GM23248 (cell line): ENCODE measurements at regions not wholly inside any gene's neighbourhood (a gene's known extent, or its start where the extent isn't known, plus 50 kb on each side); places are given as distances from the start of the nearest gene placed in this dataset.

Experiments used
- DNase-seq: peaks from one replicate; pipeline ENCODE4 v3.0.0-alpha.2; 2015
- H2AFZ ChIP-seq: fragments of 200-600 bp; sonication (generic); 2 replicates; pipeline ENCODE4 v1.6.1; 2016; ENCODE audit warnings: antibody characterized with exemption
- H3F3A ChIP-seq: fragments of 200-600 bp; sonication (generic); 2 replicates; pipeline ENCODE4 v1.6.1; 2016; ENCODE audit warnings: mild to moderate bottlenecking, antibody characterized with exemption, mixed run types; ENCODE audit not compliant: insufficient read depth
- H3K27ac ChIP-seq: fragments of 200-600 bp; sonication (generic); 2 replicates; pipeline ENCODE4 v1.5.1; 2016; ENCODE audit warnings: mild to moderate bottlenecking
- H3K27me3 ChIP-seq: fragments of 200-600 bp; sonication (generic); replicated peaks from 2 replicates; pipeline ENCODE4 v1.6.1; 2016; ENCODE audit warnings: mild to moderate bottlenecking; ENCODE audit not compliant: insufficient read depth
- H3K36me3 ChIP-seq: fragments of 200-600 bp; sonication (generic); 2 replicates; pipeline ENCODE4 v1.6.1; 2016; ENCODE audit warnings: low read depth, mild to moderate bottlenecking
- H3K4me1 ChIP-seq: fragments of 200-600 bp; sonication (generic); 2 replicates; pipeline ENCODE4 v1.6.1; 2016; ENCODE audit warnings: mild to moderate bottlenecking; ENCODE audit not compliant: insufficient read depth
- H3K4me2 ChIP-seq: fragments of 200-600 bp; sonication (generic); one replicate; pipeline ENCODE4 v1.6.1; 2016; ENCODE audit warnings: mild to moderate bottlenecking; ENCODE audit not compliant: unreplicated experiment
- H3K4me3 ChIP-seq: fragments of 200-600 bp; sonication (generic); 2 replicates; pipeline ENCODE4 v1.5.1; 2016; ENCODE audit warnings: mild to moderate bottlenecking
- H3K79me2 ChIP-seq: fragments of 200-600 bp; sonication (generic); 2 replicates; pipeline ENCODE4 v1.6.1; 2016; ENCODE audit warnings: mild to moderate bottlenecking; ENCODE audit not compliant: insufficient read depth
- H3K9ac ChIP-seq: fragments of 200-600 bp; sonication (generic); 2 replicates; pipeline ENCODE4 v1.6.1; 2016; ENCODE audit warnings: mild to moderate bottlenecking
- H3K9me2 ChIP-seq: fragments of 200-600 bp; sonication (generic); 2 replicates; pipeline ENCODE4 v1.6.1; 2016; ENCODE audit warnings: mixed run types, mild to moderate bottlenecking, moderate library complexity; ENCODE audit not compliant: insufficient read depth
- H3K9me3 ChIP-seq: fragments of 200-600 bp; sonication (generic); one replicate; pipeline ENCODE4 v1.6.1; 2017; ENCODE audit warnings: low read depth
- H4K20me1 ChIP-seq: fragments of 200-600 bp; sonication (generic); 2 replicates; pipeline ENCODE4 v1.6.0; 2016; ENCODE audit not compliant: insufficient read depth
- EZH2 ChIP-seq: fragments of 200-600 bp; sonication (generic); IDR thresholded peaks from 2 replicates; pipeline ENCODE4 v1.6.1; 2018; ENCODE audit warnings: antibody characterized with exemption, mild to moderate bottlenecking; ENCODE audit not compliant: insufficient read depth, poor library complexity, severe bottlenecking
- EZH2phosphoT487 ChIP-seq: fragments of 200-600 bp; sonication (generic); IDR thresholded peaks from 2 replicates; pipeline ENCODE4 v1.6.1; 2018; ENCODE audit warnings: antibody characterized with exemption, moderate library complexity, mild to moderate bottlenecking, low read depth; ENCODE audit not compliant: insufficient read depth
- WGBS, 2 experiments: methylation state at CpG; one replicate each; pipeline ENCODE4 v1.1.6; 2015 to 2017; ENCODE audit warnings: low lambda C conversion rate in 2 of 2, low coverage in 1 of 2; ENCODE audit errors: missing lambda C conversion rate in 2 of 2; 5-methylcytosine and 5-hydroxymethylcytosine counted together
- in situ Hi-C: fragments of 300-500 bp; cut with MboI; formaldehyde crosslinking; loops from 2 replicates; pipeline ENCODE4 v1.15.0; 2020

DNA sequence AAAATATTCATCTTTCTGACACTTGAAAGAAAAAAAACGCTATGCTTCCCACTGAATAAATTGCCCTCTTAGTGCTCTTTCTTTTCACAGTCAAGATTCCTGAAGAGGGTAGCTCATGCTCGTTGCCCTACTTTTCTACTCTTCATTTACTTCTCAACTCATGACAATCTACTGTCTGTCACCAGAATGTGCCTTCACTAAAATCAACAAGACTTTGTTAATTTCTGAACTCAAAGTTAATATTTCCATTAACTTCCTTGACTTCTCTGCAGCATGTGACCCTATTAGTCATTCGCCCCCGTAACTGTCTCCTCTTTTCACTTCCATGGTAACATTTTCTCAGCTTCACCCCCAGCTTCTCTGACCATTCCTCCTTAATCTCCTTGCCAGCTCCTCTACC lies 98.9 kb upstream of the MAPRE2 start:
- Histone ChIP-seq H3K27ac (no peak overlapping the region), H3K27me3 (0 out of 2 replicates have a peak, but pooled peaks cover 8% of the 10 kb centered on the region), H2AFZ (no peak overlapping the region), H4K20me1 (no peaks in the 10 kb centered on the region), H3K9me3 (no peaks in the 10 kb centered on the region), H3K4me1 (no peaks in the 10 kb centered on the region), H3K9me2 (no peaks in the 10 kb centered on the region), H3K4me2 (no peak overlapping the region), H3F3A (no peaks in the 10 kb centered on the region), H3K4me3 (no peak overlapping the region), H3K9ac (no peak overlapping the region), H3K36me3 (no peaks in the 10 kb centered on the region), H3K79me2 (no peaks in the 10 kb centered on the region)
- 50 to 52% methylated on average over 4 of the region's 4 CpGs for WGBS, 2 experiments
- DNase-seq = peak; percentile 6
- TF ChIP-seq EZH2 (no peak), EZH2phosphoT487 (no peak)
- in situ Hi-C loops = no loop called here

DNA sequence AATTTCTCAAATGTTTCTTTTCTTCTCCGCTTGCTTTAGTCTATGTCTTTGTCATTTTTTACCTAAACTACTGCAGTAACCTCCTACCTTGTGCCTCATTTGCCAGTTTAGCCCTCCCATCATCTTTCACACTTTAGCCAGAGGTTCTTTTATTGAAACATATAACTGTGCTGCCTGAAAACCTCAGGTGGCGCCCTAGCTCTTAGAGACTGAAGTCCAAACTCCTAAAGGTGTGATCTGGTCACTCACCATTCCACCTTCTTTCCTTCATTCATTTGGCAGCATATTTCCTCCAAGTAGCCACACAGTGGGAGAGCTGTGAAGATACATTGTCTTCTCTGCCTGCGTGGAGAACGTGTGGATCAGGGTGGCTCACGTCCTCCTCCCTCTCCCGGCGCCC lies 98.2 kb upstream of the MAPRE2 start:
- H3K4me1 ChIP-seq = no peaks in the 10 kb centered on the region
- no peaks in the 10 kb centered on the region for H3K36me3 ChIP-seq
- no peak overlapping the region for H3K9ac ChIP-seq
- no peak overlapping the region for H3K4me2 ChIP-seq
- H3K9me2 ChIP-seq = no peaks in the 10 kb centered on the region
- 78 to 87% methylated on average over 7 of the region's 7 CpGs for WGBS, 2 experiments
- in situ Hi-C loops = no loop called here
- H4K20me1 ChIP-seq = no peaks in the 10 kb centered on the region
- no peak overlapping the region for H3K4me3 ChIP-seq
- no peaks in the 10 kb centered on the region for H3K9me3 ChIP-seq
- no peaks in the 10 kb centered on the region for H3F3A ChIP-seq
- H3K27ac ChIP-seq = no peak overlapping the region
- DNase-seq = no peak
- H2AFZ ChIP-seq = no peak overlapping the region
- no peaks in the 10 kb centered on the region for H3K79me2 ChIP-seq
- H3K27me3 ChIP-seq = 0 out of 2 replicates have a peak, but pooled peaks cover 8% of the 10 kb centered on the region
- no peak for TF ChIP-seq EZH2phosphoT487
- no peak for TF ChIP-seq EZH2

DNA sequence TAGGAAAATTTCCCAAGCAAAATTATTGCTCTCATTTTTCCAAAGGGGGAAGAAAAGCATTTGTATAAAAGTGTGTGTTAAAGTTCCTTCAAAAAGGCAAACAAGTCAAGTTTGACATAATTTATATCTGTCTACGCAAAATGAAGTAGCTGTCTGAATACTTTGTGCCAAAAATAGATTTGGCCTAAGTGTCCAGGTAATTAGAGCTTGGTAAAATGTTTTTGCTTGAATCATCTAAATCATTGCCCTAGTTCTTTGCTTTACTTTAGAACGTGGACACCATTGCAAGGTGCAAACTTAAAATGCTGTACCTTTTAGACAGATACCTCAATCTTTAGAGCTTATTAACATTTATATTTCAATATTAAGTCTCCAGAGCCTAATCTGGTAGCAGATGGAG lies 97.6 kb upstream of the MAPRE2 start:
- Histone ChIP-seq H3K27me3 (0 out of 2 replicates have a peak, but pooled peaks cover 8% of the 10 kb centered on the region), H3K4me2 (no peak overlapping the region), H3K36me3 (no peaks in the 10 kb centered on the region), H3K9ac (no peak overlapping the region), H3K79me2 (no peaks in the 10 kb centered on the region), H3K4me1 (no peaks in the 10 kb centered on the region), H3K27ac (no peak overlapping the region), H4K20me1 (no peaks in the 10 kb centered on the region), H3K4me3 (no peak overlapping the region), H3K9me3 (no peaks in the 10 kb centered on the region), H2AFZ (no peak overlapping the region), H3F3A (no peaks in the 10 kb centered on the region), H3K9me2 (no peaks in the 10 kb centered on the region)
- in situ Hi-C loops = no loop called here
- 55 to 68% methylated on average over 2 of the region's 2 CpGs for WGBS, 2 experiments
- no peak for TF ChIP-seq EZH2phosphoT487
- no peak for TF ChIP-seq EZH2
- no peak for DNase-seq

DNA sequence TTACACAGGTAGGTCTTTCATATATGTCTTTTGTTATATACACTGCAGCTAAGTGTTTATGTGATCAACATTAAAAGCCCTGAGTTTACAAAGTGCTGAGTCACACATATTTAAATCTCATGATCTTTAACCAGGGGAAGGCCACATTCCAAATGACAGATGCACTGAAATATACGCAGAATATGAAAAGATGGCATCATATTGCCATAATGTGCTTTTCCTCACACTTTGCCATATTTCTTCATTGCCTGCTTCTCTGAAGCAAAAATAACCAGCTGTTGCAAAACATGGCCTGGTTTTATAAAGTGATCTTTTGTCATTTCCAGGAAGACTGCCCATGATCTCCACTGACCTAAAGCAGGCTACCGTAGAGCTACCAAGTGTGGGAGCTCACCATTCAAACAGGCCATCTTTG lies 93.5 kb upstream of the MAPRE2 start:
- 0 out of 2 replicates have a peak, but pooled peaks cover 6% of the 10 kb centered on the region for H3K27me3 ChIP-seq
- no peak for TF ChIP-seq EZH2phosphoT487
- no peak for TF ChIP-seq EZH2
- no peaks in the 10 kb centered on the region for H3K79me2 ChIP-seq
- H3F3A ChIP-seq = no peaks in the 10 kb centered on the region
- DNase-seq = peak; percentile 28
- no peak overlapping the region for H3K27ac ChIP-seq
- H3K9ac ChIP-seq = no peak overlapping the region
- H3K4me3 ChIP-seq = no peak overlapping the region
- 0 out of 2 replicates have a peak overlapping the region, but pooled peaks have one; percentile 23 for H2AFZ ChIP-seq
- no peak overlapping the region for H3K4me2 ChIP-seq
- H3K36me3 ChIP-seq = no peaks in the 10 kb centered on the region
- in situ Hi-C loops = no loop called here
- WGBS, 2 experiments = 87 to 92% methylated on average over 2 of the region's 2 CpGs
- no peaks in the 10 kb centered on the region for H3K9me3 ChIP-seq
- H3K9me2 ChIP-seq = no peaks in the 10 kb centered on the region
- no peaks in the 10 kb centered on the region for H4K20me1 ChIP-seq
- H3K4me1 ChIP-seq = no peaks in the 10 kb centered on the region
